HG03442 (cell line): ENCODE measurements at regions not wholly inside any gene's neighbourhood (a gene's known extent, or its start where the extent isn't known, plus 50 kb on each side); places are given as distances from the start of the nearest gene placed in this dataset.

Source experiments
- ATAC-seq: cut with Tn5 transposase; IDR thresholded peaks from one replicate; pipeline ENCODE4 v1.9.1; 2021; ENCODE audit warnings: mild to moderate bottlenecking, moderate library complexity; ENCODE audit not compliant: unreplicated experiment

DNA sequence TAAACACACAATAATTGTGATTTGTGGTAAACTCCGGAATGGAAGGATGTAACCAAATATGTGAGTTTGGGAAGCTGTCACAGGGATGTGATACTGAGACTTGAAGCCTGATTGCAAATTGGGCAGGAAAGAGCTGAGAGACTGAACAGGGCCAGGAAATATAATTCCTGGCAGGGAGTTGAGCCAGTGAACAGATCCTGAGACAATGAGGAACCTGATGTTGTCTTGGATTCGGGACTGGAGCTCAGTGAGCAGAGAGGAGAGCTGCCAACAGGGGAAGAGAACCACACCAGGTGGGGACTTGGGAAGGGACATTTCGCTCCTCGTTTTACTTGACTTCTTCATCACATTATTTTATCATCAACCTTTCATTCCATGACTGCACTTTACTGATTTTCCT, 386.0 kb downstream of the TLL1 start:
- no peak for ATAC-seq

GRCh38 chr4:166274136-166274761, 401.2 kb downstream of the TLL1 start:
- ATAC-seq = no peak

DNA sequence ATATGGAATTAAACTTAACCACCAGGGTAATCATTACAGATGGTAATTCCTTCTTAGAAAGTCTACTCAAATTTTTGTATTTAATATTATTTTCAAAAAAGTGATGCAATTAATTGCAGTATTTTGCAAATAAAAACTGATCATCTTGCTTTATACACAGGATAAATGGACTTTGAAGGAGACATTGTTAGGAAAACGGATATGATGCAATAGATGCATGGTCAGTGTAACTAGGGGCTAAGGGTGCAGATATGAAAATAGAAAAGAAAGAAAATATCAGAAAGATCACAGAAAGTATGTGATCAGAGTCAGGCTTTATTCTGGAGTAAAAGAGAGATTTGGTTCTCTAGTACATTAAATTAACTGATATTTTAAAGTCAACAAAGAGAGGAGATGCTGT, 401.7 kb downstream of the TLL1 start:
- ATAC-seq = no peak

- ATAC-seq = no peak
Observed at GRCh38 chr4:166277401-166277800, 404.4 kb downstream of the TLL1 start.

DNA sequence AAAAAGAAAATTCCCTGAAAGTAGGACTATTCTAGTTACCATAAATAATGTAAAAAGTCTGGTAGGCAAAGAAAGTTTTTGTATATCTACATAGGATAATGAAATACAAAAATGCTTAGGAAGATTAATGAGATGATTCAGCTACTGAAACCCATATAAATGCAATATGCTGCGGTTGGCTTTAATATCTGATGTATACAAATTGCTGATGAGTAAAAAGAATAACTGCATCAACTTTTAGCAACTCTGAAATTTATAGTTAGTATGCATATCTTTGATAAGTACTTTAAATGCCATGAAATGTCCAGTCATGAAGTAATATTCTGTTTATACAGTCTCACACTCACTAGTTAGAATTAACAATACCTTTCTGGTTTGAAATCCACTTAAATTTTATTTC, 404.8 kb downstream of the TLL1 start:
- no peak for ATAC-seq

DNA sequence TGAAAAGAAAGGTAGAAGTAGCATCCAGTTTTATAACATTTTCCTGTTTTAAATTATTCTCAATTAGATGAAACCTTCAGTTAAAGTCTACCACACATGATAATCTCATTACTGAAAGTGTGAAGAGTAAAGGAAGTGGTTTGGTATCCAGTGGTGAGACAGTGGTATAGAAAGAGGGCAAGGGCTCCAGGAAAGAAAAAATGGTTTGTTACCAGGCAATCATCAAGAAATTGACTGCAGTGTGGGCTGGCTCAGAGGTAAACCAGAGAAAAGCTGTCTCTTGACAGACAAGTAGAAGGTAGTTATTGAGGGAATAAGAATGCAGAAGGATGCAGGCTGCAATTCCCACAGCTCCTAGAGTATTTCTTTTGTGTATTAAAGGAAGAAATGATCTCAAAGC, 406.2 kb downstream of the TLL1 start:
- peak; percentile 49 for ATAC-seq

DNA sequence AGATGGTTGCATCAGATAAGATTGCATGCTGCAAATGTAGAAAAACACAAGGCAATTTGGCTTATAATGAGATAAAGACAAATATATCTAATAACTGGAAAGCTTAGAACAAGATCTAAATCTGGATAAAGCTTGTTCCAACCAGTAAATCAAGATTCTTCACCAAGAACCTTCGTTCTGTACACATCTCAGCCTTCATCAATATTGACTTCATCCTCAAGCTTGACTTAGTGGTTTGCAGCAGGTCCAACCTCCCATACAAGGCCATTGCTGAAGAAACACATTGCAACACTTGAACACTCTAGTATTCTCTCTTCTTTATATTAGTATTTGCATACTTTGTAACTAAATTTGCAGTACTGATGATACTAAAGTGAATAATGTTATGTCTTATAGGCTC, 407.6 kb downstream of the TLL1 start:
- no peak for ATAC-seq

GRCh38 chr4:166282081-166282770, 409.2 kb downstream of the TLL1 start:
- no peak for ATAC-seq

DNA sequence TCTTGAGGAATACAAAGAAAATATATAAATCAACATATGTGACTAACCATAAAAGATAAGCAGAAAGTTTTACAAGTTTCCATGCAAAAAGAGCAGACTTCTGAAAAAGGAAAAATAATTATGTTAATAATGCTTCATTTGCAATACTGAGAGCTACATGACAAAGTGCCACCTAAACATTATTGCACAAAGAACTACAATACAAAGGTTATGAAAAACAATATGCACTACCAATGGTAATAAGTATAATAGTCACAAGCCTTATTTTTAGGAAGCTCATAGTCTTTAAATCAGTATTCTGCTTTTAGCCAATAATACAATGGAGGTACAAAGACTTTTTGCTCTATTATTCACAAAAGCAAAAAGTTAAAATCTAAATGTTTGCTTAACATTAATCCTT, 411.2 kb downstream of the TLL1 start:
- ATAC-seq = no peak

GRCh38 chr4:166290426-166290825, 417.4 kb downstream of the TLL1 start:
- no peak for ATAC-seq

GRCh38 chr4:166293556-166293955, 420.5 kb downstream of the TLL1 start:
- ATAC-seq = no peak

DNA sequence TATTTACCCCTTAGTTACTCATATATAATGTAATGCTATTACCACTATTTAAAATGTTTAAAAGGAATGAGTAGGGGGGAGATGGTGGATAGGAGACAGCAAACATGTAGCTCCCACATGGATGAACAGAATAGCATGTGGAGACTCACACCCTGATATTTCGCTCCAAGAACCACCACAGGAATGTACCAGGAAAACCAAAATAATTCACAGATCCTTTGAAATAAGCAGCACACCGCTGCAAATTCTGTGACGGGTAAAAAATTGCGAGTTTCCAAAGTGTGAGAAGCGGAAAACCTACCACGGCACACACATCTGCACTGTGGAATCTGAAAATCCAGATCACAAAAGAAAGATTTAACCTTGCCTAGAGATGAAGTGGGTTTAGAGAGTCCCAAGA, 428.2 kb downstream of the TLL1 start:
- ATAC-seq = no peak

- ATAC-seq = no peak
Observed at GRCh38 chr4:166308647-166309046, 435.6 kb downstream of the TLL1 start.

DNA sequence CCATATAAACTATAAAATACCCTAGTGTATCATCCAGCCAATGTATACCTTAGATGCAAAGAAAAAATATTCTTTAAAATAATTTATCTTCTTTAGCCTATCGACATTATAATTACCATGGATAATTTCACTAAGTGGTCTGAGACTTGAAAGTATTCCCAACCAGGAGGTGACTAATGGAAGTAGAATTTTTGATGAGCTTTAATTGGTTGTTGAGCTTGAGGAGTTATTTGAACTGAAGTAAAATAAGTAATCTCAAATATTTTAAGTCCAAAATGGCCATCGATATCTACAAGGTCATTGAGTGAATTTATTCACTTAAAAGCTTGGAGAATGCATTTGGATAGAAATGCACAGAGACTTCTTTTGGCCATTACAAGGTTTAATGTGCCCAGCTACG, 436.2 kb downstream of the TLL1 start:
- ATAC-seq = no peak

DNA sequence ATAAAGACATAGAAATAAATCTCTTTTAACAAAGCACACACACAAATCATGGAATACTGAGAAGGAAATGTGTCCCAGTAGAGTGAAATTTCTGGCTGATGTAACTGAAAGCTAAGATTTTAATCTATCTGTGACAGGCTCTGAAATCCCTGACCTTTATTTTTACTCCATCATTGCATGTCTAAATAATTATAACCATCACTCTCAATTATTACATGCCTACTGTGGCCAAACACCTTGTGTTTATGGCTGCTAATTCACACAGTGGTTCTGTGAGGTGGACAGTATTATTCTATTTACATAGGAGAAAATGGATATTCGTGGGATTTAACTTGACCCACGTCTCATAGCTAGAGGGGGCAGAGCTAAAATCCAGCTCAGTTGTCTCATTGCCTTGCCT, 438.1 kb downstream of the TLL1 start:
- no peak for ATAC-seq

DNA sequence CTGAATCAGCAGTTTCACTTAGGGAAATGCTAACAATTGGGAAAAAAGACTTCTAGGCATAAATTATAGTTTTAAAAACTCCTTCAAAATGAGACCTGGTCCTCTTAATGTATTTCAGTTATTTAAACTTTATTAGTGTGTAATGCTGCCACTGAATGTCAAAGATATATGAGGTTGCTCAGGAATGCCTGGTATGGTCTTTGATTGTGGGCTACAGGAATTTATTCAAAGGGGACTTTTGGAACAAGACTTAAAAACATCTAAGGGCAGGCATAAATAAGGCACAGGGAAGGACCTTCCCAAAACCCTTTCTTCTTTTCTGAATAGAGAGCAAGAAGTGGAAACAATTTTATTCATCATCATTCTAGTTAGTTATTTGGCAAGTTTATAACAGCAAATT, 439.1 kb downstream of the TLL1 start:
- ATAC-seq = no peak

DNA sequence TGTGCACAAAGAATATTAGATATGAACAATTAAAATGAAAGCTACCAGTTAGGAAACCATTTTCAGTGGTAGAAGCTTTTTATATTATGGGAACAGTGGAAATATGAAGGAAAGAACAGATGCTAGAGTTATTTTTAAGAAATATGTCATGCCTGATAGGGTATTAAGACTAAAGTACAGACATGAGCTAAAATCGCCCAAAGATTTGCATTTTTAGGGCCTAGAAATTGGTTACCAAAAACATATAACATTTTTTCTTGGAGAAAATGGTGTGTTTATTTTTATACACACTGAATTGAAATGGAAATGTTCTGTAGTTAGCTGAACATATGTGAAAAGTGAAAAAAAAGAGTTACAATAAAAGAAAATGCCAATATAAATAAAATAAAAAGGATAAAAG, 441.9 kb downstream of the TLL1 start:
- no peak for ATAC-seq

- ATAC-seq = no peak
Observed at GRCh38 chr4:166315721-166316467, 442.9 kb downstream of the TLL1 start.

GRCh38 chr4:166318810-166319525, 445.9 kb downstream of the TLL1 start:
- no peak for ATAC-seq

- no peak for ATAC-seq
Observed at GRCh38 chr4:166323250-166323649, 450.2 kb downstream of the TLL1 start.

DNA sequence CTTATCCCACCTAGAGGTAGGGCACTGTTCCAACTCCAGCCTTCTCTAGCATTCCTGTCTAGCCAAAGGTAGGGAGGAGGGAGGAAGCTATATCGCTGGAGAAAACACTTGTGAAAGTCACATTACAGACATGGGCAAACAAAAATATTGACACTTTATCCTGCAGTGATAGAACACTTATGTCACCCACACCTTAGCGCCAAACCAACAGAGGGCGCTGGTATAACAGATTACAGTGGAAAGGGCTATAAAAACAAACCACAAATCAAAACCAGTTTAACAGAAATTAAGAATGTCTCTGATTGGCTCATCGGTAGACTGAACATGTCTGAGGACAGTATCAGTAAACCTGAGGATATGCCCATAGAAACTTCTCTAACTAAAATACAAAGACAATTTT, 451.3 kb downstream of the TLL1 start:
- ATAC-seq = peak; percentile 65
